ENCODE measurements at regions not wholly inside any gene's neighbourhood (a gene's known extent, or its start where the extent isn't known, plus 50 kb on each side); places are given as distances from the start of the nearest gene placed in this dataset.

DNA sequence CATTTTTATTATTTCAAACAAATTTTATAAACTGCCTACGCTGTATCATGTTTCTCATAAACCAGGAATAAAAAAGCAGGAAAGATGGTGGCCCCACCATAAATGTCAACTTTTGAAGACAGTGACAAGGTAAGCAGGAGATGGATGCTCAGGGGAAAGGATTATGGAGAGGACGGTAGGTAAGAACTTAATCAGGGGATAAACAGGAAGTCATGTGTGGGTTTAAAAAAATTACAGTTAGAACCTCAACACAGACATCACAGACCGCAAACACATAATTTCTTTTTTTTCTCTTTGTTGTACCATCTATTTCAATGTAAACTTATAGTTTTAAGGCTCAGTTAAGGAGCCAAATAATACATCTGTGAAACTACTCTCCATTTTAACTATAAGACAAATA lies 575.2 kb upstream of the SLC8A1 start:
- TF ChIP-seq, protein P1, sequence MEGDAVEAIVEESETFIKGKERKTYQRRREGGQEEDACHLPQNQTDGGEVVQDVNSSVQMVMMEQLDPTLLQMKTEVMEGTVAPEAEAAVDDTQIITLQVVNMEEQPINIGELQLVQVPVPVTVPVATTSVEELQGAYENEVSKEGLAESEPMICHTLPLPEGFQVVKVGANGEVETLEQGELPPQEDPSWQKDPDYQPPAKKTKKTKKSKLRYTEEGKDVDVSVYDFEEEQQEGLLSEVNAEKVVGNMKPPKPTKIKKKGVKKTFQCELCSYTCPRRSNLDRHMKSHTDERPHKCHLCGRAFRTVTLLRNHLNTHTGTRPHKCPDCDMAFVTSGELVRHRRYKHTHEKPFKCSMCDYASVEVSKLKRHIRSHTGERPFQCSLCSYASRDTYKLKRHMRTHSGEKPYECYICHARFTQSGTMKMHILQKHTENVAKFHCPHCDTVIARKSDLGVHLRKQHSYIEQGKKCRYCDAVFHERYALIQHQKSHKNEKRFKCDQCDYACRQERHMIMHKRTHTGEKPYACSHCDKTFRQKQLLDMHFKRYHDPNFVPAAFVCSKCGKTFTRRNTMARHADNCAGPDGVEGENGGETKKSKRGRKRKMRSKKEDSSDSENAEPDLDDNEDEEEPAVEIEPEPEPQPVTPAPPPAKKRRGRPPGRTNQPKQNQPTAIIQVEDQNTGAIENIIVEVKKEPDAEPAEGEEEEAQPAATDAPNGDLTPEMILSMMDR (IDR thresholded peaks at IDR 0.05): no peak
- no peak for TF ChIP-seq POLR2A (IDR thresholded peaks at IDR 0.05)

Data from thyroid gland (tissue), 4 donors.